Smooth muscle cell (in vitro differentiated cells): ENCODE measurements at regions not wholly inside any gene's neighbourhood (a gene's known extent, or its start where the extent isn't known, plus 50 kb on each side); places are given as distances from the start of the nearest gene placed in this dataset.
A peak's percentile ranks its signal among the peaks of the same experiment; 100 is the strongest.
"Not testable (repeated sequence)": the region's sequence is repeated elsewhere in the genome, so short reads cannot be mapped to it uniquely, and the experiment has no call there.

Experiments
- DNase-seq: peaks from one replicate; lab custom pipeline; 2025; ENCODE audit not compliant: unreplicated experiment; lab: John Stamatoyannopoulos, UW
- H2AFZ ChIP-seq: fragments of 200-600 bp; sonication (generic); 2 replicates; pipeline ENCODE4 v1.6.0; 2016; ENCODE audit warnings: antibody characterized with exemption, low read depth, mild to moderate bottlenecking
- H3F3A ChIP-seq: fragments of 200-600 bp; sonication (generic); 2 replicates; pipeline ENCODE4 v1.6.0; 2017; ENCODE audit warnings: antibody characterized with exemption, low read depth
- H3K27ac ChIP-seq: fragments of 200-600 bp; sonication (generic); 2 replicates; pipeline ENCODE4 v1.5.1; 2016; ENCODE audit warnings: low read depth, mild to moderate bottlenecking
- H3K27me3 ChIP-seq: fragments of 200-600 bp; sonication (generic); 2 replicates; pipeline ENCODE4 v1.6.1; 2016; ENCODE audit warnings: low read depth, mild to moderate bottlenecking
- H3K36me3 ChIP-seq: fragments of 200-600 bp; sonication (generic); 2 replicates; pipeline ENCODE4 v1.5.1; 2016; ENCODE audit warnings: low read depth
- H3K4me1 ChIP-seq: fragments of 200-600 bp; sonication (generic); 2 replicates; pipeline ENCODE4 v1.5.1; 2016; ENCODE audit warnings: low read depth
- H3K4me2 ChIP-seq: fragments of 200-600 bp; sonication (generic); 2 replicates; pipeline ENCODE4 v1.6.0; 2016; ENCODE audit warnings: mild to moderate bottlenecking
- H3K4me3 ChIP-seq: fragments of 200-600 bp; sonication (generic); 2 replicates; pipeline ENCODE4 v1.5.1; 2016; ENCODE audit warnings: mild to moderate bottlenecking
- H3K79me2 ChIP-seq: fragments of 200-600 bp; sonication (generic); 2 replicates; pipeline ENCODE4 v1.6.0; 2016; ENCODE audit warnings: low read depth, mild to moderate bottlenecking
- H3K9ac ChIP-seq: fragments of 200-600 bp; sonication (generic); 2 replicates; pipeline ENCODE4 v1.6.0; 2016; ENCODE audit warnings: low read depth
- H3K9me3 ChIP-seq: fragments of 200-600 bp; sonication (generic); replicated peaks from 2 replicates; pipeline ENCODE4 v1.5.1; 2016; ENCODE audit warnings: low read depth
- H4K20me1 ChIP-seq: fragments of 200-600 bp; sonication (generic); 2 replicates; pipeline ENCODE4 v1.6.0; 2016; ENCODE audit warnings: low read depth
- CTCF ChIP-seq: fragments of 200-600 bp; sonication (generic); IDR thresholded peaks from 2 replicates; pipeline ENCODE4 v1.5.1; 2017; ENCODE audit warnings: borderline replicate concordance, mild to moderate bottlenecking, antibody characterized with exemption; ENCODE audit not compliant: insufficient read depth, poor library complexity, severe bottlenecking
- WGBS: methylation state at CpG from one replicate; pipeline ENCODE4 v1.1.7; 2016; ENCODE audit warnings: low lambda C conversion rate; 5-methylcytosine and 5-hydroxymethylcytosine counted together

- no peak overlapping the region for H3K4me2 ChIP-seq
- H3K27me3 ChIP-seq = no peaks in the 10 kb centered on the region
- no peak overlapping the region for H2AFZ ChIP-seq
- H3K79me2 ChIP-seq = no peaks in the 10 kb centered on the region
- DNase-seq = no peak
- no peaks in the 10 kb centered on the region for H4K20me1 ChIP-seq
- H3K4me1 ChIP-seq = peaks cover 3% of the 10 kb centered on the region
- no peaks in the 10 kb centered on the region for H3K36me3 ChIP-seq
- H3K27ac ChIP-seq = no peak overlapping the region
- no peak overlapping the region for H3K9ac ChIP-seq
- TF ChIP-seq CTCF = no peak
- H3K9me3 ChIP-seq = no peaks in the 10 kb centered on the region
- H3F3A ChIP-seq = no peaks in the 10 kb centered on the region
- no peak overlapping the region for H3K4me3 ChIP-seq
Measured at GRCh38 chr1:100796046-100796445, 76.5 kb downstream of the VCAM1 start.

- no peak overlapping the region for H2AFZ ChIP-seq
- H4K20me1 ChIP-seq = no peaks in the 10 kb centered on the region
- no peak overlapping the region for H3K9ac ChIP-seq
- H3K79me2 ChIP-seq = no peaks in the 10 kb centered on the region
- no peaks in the 10 kb centered on the region for H3K9me3 ChIP-seq
- WGBS = 69% methylated on average over 2 of the region's 2 CpGs
- H3K4me3 ChIP-seq = no peak overlapping the region
- H3K4me1 ChIP-seq = peaks cover 3% of the 10 kb centered on the region
- H3K4me2 ChIP-seq = peak overlapping the region; percentile 66
- peak overlapping the region; percentile 69 for H3K27ac ChIP-seq
- no peak for DNase-seq
- TF ChIP-seq CTCF = no peak
- no peaks in the 10 kb centered on the region for H3K36me3 ChIP-seq
- no peaks in the 10 kb centered on the region for H3F3A ChIP-seq
- no peaks in the 10 kb centered on the region for H3K27me3 ChIP-seq
Measured at GRCh38 chr1:100799548-100799947, 80.0 kb downstream of the VCAM1 start.

GRCh38 chr1:100799954-100800612 lies 80.5 kb downstream of the VCAM1 start:
- Histone ChIP-seq H2AFZ (no peak overlapping the region), H3K9me3 (no peaks in the 10 kb centered on the region), H3K27me3 (no peaks in the 10 kb centered on the region), H3K36me3 (no peaks in the 10 kb centered on the region), H3K4me3 (no peak overlapping the region), H3F3A (no peaks in the 10 kb centered on the region), H3K4me1 (peaks cover 3% of the 10 kb centered on the region), H4K20me1 (no peaks in the 10 kb centered on the region), H3K9ac (peak overlapping the region; percentile 28), H3K27ac (peak overlapping the region; percentile 69), H3K79me2 (no peaks in the 10 kb centered on the region), H3K4me2 (peak overlapping the region; percentile 66)
- DNase-seq = no peak
- WGBS = 47% methylated on average over 1 of the region's 1 CpG
- no peak for TF ChIP-seq CTCF

- not testable (repeated sequence) for H3K4me1 ChIP-seq, H3K79me2 ChIP-seq, H3K9ac ChIP-seq, H3K27me3 ChIP-seq, H3F3A ChIP-seq, H2AFZ ChIP-seq, H4K20me1 ChIP-seq, H3K27ac ChIP-seq, H3K4me3 ChIP-seq, H3K9me3 ChIP-seq, H3K4me2 ChIP-seq, DNase-seq, H3K36me3 ChIP-seq
- WGBS = 96% methylated on average over 4 of the region's 4 CpGs
Measured at GRCh38 chr1:100801256-100801655, 81.7 kb downstream of the VCAM1 start.

GRCh38 chr1:100803280-100803679 lies 83.7 kb downstream of the VCAM1 start:
- H2AFZ ChIP-seq, H3K79me2 ChIP-seq: not testable (repeated sequence)

More at GRCh38 chr1:100803280-100803679, 83.7 kb downstream of the VCAM1 start:
- H3K9me3 ChIP-seq, H4K20me1 ChIP-seq, H3F3A ChIP-seq, H3K27me3 ChIP-seq, H3K36me3 ChIP-seq, H3K27ac ChIP-seq, H3K4me3 ChIP-seq, H3K9ac ChIP-seq, H3K4me1 ChIP-seq, H3K4me2 ChIP-seq, DNase-seq: not testable (repeated sequence)
- WGBS = 88% methylated on average over 4 of the region's 4 CpGs
